Neural progenitor cell (in vitro differentiated cells): ENCODE measurements at regions not wholly inside any gene's neighbourhood (a gene's known extent, or its start where the extent isn't known, plus 50 kb on each side); places are given as distances from the start of the nearest gene placed in this dataset.

Experiments
- DNase-seq: peaks from one replicate; pipeline ENCODE4 v3.0.0-alpha.2; 2016; ENCODE audit warnings: low spot score
- H2AFZ ChIP-seq: fragments of 200-600 bp; sonication (generic); replicated peaks from 2 replicates; pipeline ENCODE4 v1.6.1; 2016; ENCODE audit warnings: antibody characterized with exemption
- H3F3A ChIP-seq: fragments of 200-600 bp; sonication (generic); 2 replicates; pipeline ENCODE4 v1.6.1; 2016; ENCODE audit warnings: antibody characterized with exemption, low read depth
- H3K27ac ChIP-seq: fragments of 200-600 bp; sonication (generic); 2 replicates; pipeline ENCODE4 v1.5.1; 2016; ENCODE audit warnings: mild to moderate bottlenecking
- H3K27me3 ChIP-seq: fragments of 200-600 bp; sonication (generic); 2 replicates; pipeline ENCODE4 v1.6.1; 2016; ENCODE audit warnings: mild to moderate bottlenecking, moderate library complexity
- H3K36me3 ChIP-seq: fragments of 200-600 bp; sonication (generic); 2 replicates; pipeline ENCODE4 v1.5.1; 2016
- H3K4me1 ChIP-seq: fragments of 200-600 bp; sonication (generic); 2 replicates; pipeline ENCODE4 v1.6.1; 2016; ENCODE audit warnings: mixed run types
- H3K4me2 ChIP-seq: fragments of 200-600 bp; sonication (generic); 2 replicates; pipeline ENCODE4 v1.6.1; 2016
- H3K4me3 ChIP-seq: fragments of 200-600 bp; sonication (generic); 2 replicates; pipeline ENCODE4 v1.5.1; 2016
- H3K79me2 ChIP-seq: fragments of 200-600 bp; sonication (generic); 2 replicates; pipeline ENCODE4 v1.6.1; 2016; ENCODE audit warnings: low read depth
- H3K9ac ChIP-seq: fragments of 200-600 bp; sonication (generic); 2 replicates; pipeline ENCODE4 v1.6.1; 2016
- H3K9me3 ChIP-seq: fragments of 200-600 bp; sonication (generic); 2 replicates; pipeline ENCODE4 v1.5.1; 2016; ENCODE audit warnings: low read depth
- H4K20me1 ChIP-seq: fragments of 200-600 bp; sonication (generic); 2 replicates; pipeline ENCODE4 v1.6.1; 2016; ENCODE audit warnings: low read depth
- H3K27ac Mint-ChIP-seq: 3 replicates; pipeline ENCODE4 v1.8.0; 2021; ENCODE audit warnings: mixed read lengths
- H3K27me3 Mint-ChIP-seq: 2 replicates; pipeline ENCODE4 v1.8.0; 2022; ENCODE audit warnings: low read depth, mild to moderate bottlenecking, inconsistent platforms, moderate library complexity, mixed read lengths; ENCODE audit not compliant: insufficient read depth
- H3K36me3 Mint-ChIP-seq: 3 replicates; pipeline ENCODE4 v1.8.0; 2021; ENCODE audit warnings: mixed read lengths
- H3K4me1 Mint-ChIP-seq: 3 replicates; pipeline ENCODE4 v1.8.0; 2021; ENCODE audit warnings: mixed read lengths
- H3K4me3 Mint-ChIP-seq: 3 replicates; pipeline ENCODE4 v1.8.0; 2021; ENCODE audit warnings: mild to moderate bottlenecking, moderate library complexity, mixed read lengths
- H3K9me3 Mint-ChIP-seq: 3 replicates; pipeline ENCODE4 v1.8.0; 2020; ENCODE audit warnings: mixed read lengths
- CTCF ChIP-seq: fragments of 200-600 bp; sonication (generic); IDR thresholded peaks from 2 replicates; pipeline ENCODE4 v1.5.1; 2017; ENCODE audit warnings: antibody characterized with exemption, mild to moderate bottlenecking
- EZH2 ChIP-seq: fragments of 200-600 bp; sonication (generic); IDR thresholded peaks from 2 replicates; pipeline ENCODE4 v1.6.1; 2017; ENCODE audit warnings: antibody characterized with exemption, mild to moderate bottlenecking, moderate library complexity
- EZH2phosphoT487 ChIP-seq: fragments of 200-600 bp; sonication (generic); IDR thresholded peaks from 2 replicates; pipeline ENCODE4 v1.6.1; 2017; ENCODE audit warnings: antibody characterized with exemption

- no peak for DNase-seq
- no peak overlapping the region for H3K4me3 Mint-ChIP-seq
- H4K20me1 ChIP-seq = no peaks in the 10 kb centered on the region
- no peak overlapping the region for H3K4me2 ChIP-seq
- H3K27me3 ChIP-seq = peaks cover 63% of the 10 kb centered on the region
- H3K4me3 ChIP-seq = no peak overlapping the region
- H3K27ac Mint-ChIP-seq = no peak overlapping the region
- H3F3A ChIP-seq = no peaks in the 10 kb centered on the region
- peaks cover 6% of the 10 kb centered on the region for H3K27me3 Mint-ChIP-seq
- no peaks in the 10 kb centered on the region for H3K9me3 ChIP-seq
- H3K36me3 ChIP-seq = no peaks in the 10 kb centered on the region
- no peaks in the 10 kb centered on the region for H3K4me1 Mint-ChIP-seq
- no peak overlapping the region for H3K9ac ChIP-seq
- H2AFZ ChIP-seq = no peak overlapping the region
- no peaks in the 10 kb centered on the region for H3K36me3 Mint-ChIP-seq
- H3K79me2 ChIP-seq = no peaks in the 10 kb centered on the region
- no peak overlapping the region for H3K27ac ChIP-seq
- TF ChIP-seq CTCF (no peak), EZH2 (no peak), EZH2phosphoT487 (no peak)
- H3K9me3 Mint-ChIP-seq = no peaks in the 10 kb centered on the region
- no peaks in the 10 kb centered on the region for H3K4me1 ChIP-seq
These were observed 129.7 kb downstream of the PRDM13 start for GRCh38 chr6:99736302-99736701.

- H3K79me2 ChIP-seq = no peaks in the 10 kb centered on the region
- Mint-ChIP-seq H3K36me3 (no peaks in the 10 kb centered on the region), H3K27me3 (peaks cover 10% of the 10 kb centered on the region), H3K4me3 (no peak overlapping the region), H3K9me3 (no peaks in the 10 kb centered on the region), H3K4me1 (no peaks in the 10 kb centered on the region), H3K27ac (no peak overlapping the region)
- H3K9me3 ChIP-seq = no peaks in the 10 kb centered on the region
- H3K27ac ChIP-seq = no peak overlapping the region
- H3K36me3 ChIP-seq = no peaks in the 10 kb centered on the region
- H3K27me3 ChIP-seq = peaks cover 75% of the 10 kb centered on the region
- H3F3A ChIP-seq = no peaks in the 10 kb centered on the region
- H3K9ac ChIP-seq = no peak overlapping the region
- H2AFZ ChIP-seq = no peak overlapping the region
- no peak for TF ChIP-seq EZH2phosphoT487
- no peak for TF ChIP-seq CTCF
- TF ChIP-seq EZH2 = no peak
- no peak overlapping the region for H3K4me3 ChIP-seq
- H4K20me1 ChIP-seq = no peaks in the 10 kb centered on the region
- DNase-seq = no peak
- H3K4me2 ChIP-seq = no peak overlapping the region
- no peaks in the 10 kb centered on the region for H3K4me1 ChIP-seq
These were observed 132.9 kb downstream of the PRDM13 start for GRCh38 chr6:99739526-99739925.

- Histone ChIP-seq H3K4me2 (no peak overlapping the region), H3K9me3 (no peaks in the 10 kb centered on the region), H3F3A (no peaks in the 10 kb centered on the region), H3K4me3 (no peak overlapping the region), H3K36me3 (no peaks in the 10 kb centered on the region), H3K27me3 (peaks cover 64% of the 10 kb centered on the region), H3K79me2 (no peaks in the 10 kb centered on the region), H2AFZ (no peak overlapping the region), H4K20me1 (no peaks in the 10 kb centered on the region), H3K4me1 (no peaks in the 10 kb centered on the region), H3K9ac (no peak overlapping the region), H3K27ac (no peak overlapping the region)
- TF ChIP-seq EZH2phosphoT487 = no peak
- no peak for TF ChIP-seq EZH2
- no peak for TF ChIP-seq CTCF
- Mint-ChIP-seq H3K4me3 (no peak overlapping the region), H3K27ac (no peak overlapping the region), H3K27me3 (peaks cover 13% of the 10 kb centered on the region), H3K9me3 (no peaks in the 10 kb centered on the region), H3K36me3 (no peaks in the 10 kb centered on the region), H3K4me1 (no peaks in the 10 kb centered on the region)
- no peak for DNase-seq
These were observed 134.5 kb downstream of the PRDM13 start for GRCh38 chr6:99741092-99741491.

- Histone ChIP-seq H4K20me1 (no peaks in the 10 kb centered on the region), H3K36me3 (no peaks in the 10 kb centered on the region), H2AFZ (no peak overlapping the region), H3K4me1 (no peaks in the 10 kb centered on the region), H3K27ac (no peak overlapping the region), H3K9ac (no peak overlapping the region), H3K4me3 (no peak overlapping the region), H3F3A (no peaks in the 10 kb centered on the region), H3K27me3 (peaks cover 61% of the 10 kb centered on the region), H3K79me2 (no peaks in the 10 kb centered on the region), H3K9me3 (no peaks in the 10 kb centered on the region), H3K4me2 (no peak overlapping the region)
- no peaks in the 10 kb centered on the region for H3K9me3 Mint-ChIP-seq
- TF ChIP-seq CTCF (no peak), EZH2 (no peak), EZH2phosphoT487 (no peak)
- no peak overlapping the region for H3K4me3 Mint-ChIP-seq
- peaks cover 13% of the 10 kb centered on the region for H3K27me3 Mint-ChIP-seq
- H3K4me1 Mint-ChIP-seq = peaks cover 3% of the 10 kb centered on the region
- H3K27ac Mint-ChIP-seq = no peak overlapping the region
- no peak for DNase-seq
- H3K36me3 Mint-ChIP-seq = no peaks in the 10 kb centered on the region
These were observed 137.0 kb downstream of the PRDM13 start for GRCh38 chr6:99743647-99744046.
